ENCODE measurements at regions not wholly inside any gene's neighbourhood (a gene's known extent, or its start where the extent isn't known, plus 50 kb on each side); places are given as distances from the start of the nearest gene placed in this dataset.

DNA sequence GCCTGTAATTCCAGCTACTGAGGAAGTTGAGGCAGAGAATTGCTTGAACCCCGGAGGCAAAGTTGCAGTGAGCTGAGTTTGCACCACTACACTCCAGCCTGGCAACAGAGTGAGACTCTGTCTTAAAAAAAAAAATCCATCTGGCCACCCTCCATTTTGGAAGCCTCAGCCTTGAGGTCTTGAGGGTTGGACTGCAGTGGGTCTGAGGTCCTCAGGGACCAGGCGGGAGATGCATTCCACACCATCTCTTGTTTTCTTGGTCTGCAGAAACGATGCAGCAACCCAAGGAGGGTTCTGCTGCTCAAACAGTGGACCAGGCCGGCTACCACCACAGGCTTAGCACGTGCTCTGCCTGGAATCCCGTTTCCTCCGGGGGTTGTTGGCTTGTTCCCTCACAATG, 299.3 kb downstream of the FGF9 start:
- Histone ChIP-seq H3K27me3 (replicated peaks in 2 of 5; ENCODE audit: control insufficient read depth in 4 of 5, insufficient read depth in 5 of 5, low read length in 4 of 5) (peaks cover 0 to 4% (median 0%) of the 10 kb centered on the region in 5 experiments), H3K27ac (ENCODE audit: insufficient read depth in 1 of 2, low read depth in 1 of 2, low read length in 2 of 2, poor library complexity in 1 of 2, severe bottlenecking in 2 of 2) (no peak overlapping the region), H3K36me3 (ENCODE audit: control insufficient read depth in 4 of 4, insufficient read depth in 4 of 4, low read length in 3 of 4) (no peaks in the 10 kb centered on the region), H3K4me1 (ENCODE audit: control extremely low read depth in 1 of 4, control insufficient read depth in 4 of 4, insufficient read depth in 4 of 4, low read length in 3 of 4) (no peaks in the 10 kb centered on the region), H3K4me3 (ENCODE audit: control insufficient read depth in 1 of 7, extremely low read depth in 1 of 7, insufficient read depth in 4 of 7, low read depth in 2 of 7, low read length in 6 of 7) (no peak overlapping the region), H3K9me3 (ENCODE audit: control extremely low read depth in 1 of 5, control insufficient read depth in 4 of 5, insufficient read depth in 2 of 5, low read depth in 1 of 5, low read length in 4 of 5) (no peaks in the 10 kb centered on the region)
- no peak for DNase-seq
- 94% methylated on average over 7 of the region's 7 CpGs for WGBS (ENCODE audit: insufficient coverage)
- ChIA-PET CTCF (no interaction called here), POLR2A (no interaction called here)

DNA sequence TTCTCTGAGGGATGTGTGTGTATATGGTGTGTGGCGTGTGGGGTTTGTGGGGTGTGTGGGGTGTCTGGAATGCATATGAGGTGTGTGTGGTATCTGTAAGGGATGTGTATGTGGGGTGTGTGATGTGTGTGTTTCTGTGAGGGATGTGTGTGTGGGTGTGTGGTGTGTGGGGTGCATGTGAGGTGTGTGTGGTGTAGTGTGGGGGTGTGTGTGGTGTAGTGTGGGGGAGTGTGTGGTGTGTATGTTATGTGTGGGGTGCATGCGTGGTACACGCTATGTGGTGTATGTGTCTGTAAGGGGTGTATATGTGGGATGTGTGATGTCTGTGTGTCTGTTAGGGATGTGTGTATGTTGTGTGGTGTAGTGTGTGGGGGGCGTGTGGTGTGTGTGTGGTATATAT, 300.0 kb downstream of the FGF9 start:
- Histone ChIP-seq H3K27ac (ENCODE audit: insufficient read depth in 1 of 2, low read depth in 1 of 2, low read length in 2 of 2, poor library complexity in 1 of 2, severe bottlenecking in 2 of 2) (no peak overlapping the region), H3K36me3 (ENCODE audit: control insufficient read depth in 4 of 4, insufficient read depth in 4 of 4, low read length in 3 of 4) (no peaks in the 10 kb centered on the region), H3K9me3 (ENCODE audit: control extremely low read depth in 1 of 5, control insufficient read depth in 4 of 5, insufficient read depth in 2 of 5, low read depth in 1 of 5, low read length in 4 of 5) (no peaks in the 10 kb centered on the region), H3K4me1 (ENCODE audit: control extremely low read depth in 1 of 4, control insufficient read depth in 4 of 4, insufficient read depth in 4 of 4, low read length in 3 of 4) (no peaks in the 10 kb centered on the region), H3K4me3 (ENCODE audit: control insufficient read depth in 1 of 7, extremely low read depth in 1 of 7, insufficient read depth in 4 of 7, low read depth in 2 of 7, low read length in 6 of 7) (no peak overlapping the region), H3K27me3 (replicated peaks in 2 of 5; ENCODE audit: control insufficient read depth in 4 of 5, insufficient read depth in 5 of 5, low read length in 4 of 5) (peaks cover 0 to 4% (median 0%) of the 10 kb centered on the region in 5 experiments)
- no peak for DNase-seq
- POLR2A ChIA-PET = no interaction called here
- CTCF ChIA-PET = no interaction called here
- WGBS (ENCODE audit: insufficient coverage) = 100% methylated on average over 1 of the region's 4 CpGs

DNA sequence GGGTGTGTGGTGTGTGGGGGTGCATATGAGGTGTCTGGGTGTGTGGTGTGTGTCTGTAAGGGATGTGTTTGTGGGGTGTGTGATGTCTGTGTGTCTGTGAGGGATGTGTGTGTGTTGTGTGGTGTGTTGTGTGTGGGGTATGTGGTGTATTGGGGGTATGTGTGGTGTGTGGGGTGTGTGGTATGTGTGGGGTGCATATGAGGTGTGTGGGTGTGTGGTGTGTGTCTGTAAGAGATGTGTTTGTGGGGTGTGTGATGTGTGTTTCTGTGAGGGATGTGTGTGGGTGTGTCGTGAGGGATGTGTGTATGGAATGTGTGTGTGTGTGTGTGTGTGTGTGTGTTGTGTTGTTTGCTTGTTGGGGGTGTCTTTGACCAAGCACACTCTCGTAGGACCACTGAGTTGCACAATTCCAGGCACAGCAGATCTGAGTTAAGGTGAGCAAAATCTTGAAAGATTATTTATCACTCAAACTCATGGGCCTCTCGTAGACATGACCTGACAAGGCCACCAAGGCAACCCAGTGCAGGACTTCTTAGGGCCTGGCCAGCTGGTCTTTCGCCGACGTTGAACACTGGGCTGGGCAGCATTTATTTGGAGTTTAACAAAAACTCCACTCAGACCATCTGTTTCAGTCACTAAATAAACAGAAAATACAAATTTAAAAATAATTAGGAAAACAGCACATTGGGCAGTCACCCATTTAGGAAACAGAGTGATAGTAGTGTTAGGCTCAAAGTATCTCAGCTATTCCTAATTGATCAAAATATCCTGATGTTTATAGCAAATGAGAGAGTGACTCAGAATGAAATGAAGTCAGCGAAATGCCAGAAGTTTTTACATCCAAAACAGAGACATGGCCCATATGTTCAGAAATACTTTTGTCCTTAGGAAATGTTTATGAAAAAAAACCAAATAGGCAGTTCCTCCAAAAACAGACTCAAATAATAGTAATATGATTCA, 301.1 kb downstream of the FGF9 start:
- Histone ChIP-seq H3K27ac (ENCODE audit: insufficient read depth in 1 of 2, low read depth in 1 of 2, low read length in 2 of 2, poor library complexity in 1 of 2, severe bottlenecking in 2 of 2) (no peak overlapping the region), H3K4me3 (ENCODE audit: control insufficient read depth in 1 of 7, extremely low read depth in 1 of 7, insufficient read depth in 4 of 7, low read depth in 2 of 7, low read length in 6 of 7) (no peak overlapping the region), H3K4me1 (ENCODE audit: control extremely low read depth in 1 of 4, control insufficient read depth in 4 of 4, insufficient read depth in 4 of 4, low read length in 3 of 4) (no peaks in the 10 kb centered on the region), H3K36me3 (ENCODE audit: control insufficient read depth in 4 of 4, insufficient read depth in 4 of 4, low read length in 3 of 4) (no peaks in the 10 kb centered on the region), H3K27me3 (replicated peaks in 2 of 5; ENCODE audit: control insufficient read depth in 4 of 5, insufficient read depth in 5 of 5, low read length in 4 of 5) (peaks cover 0 to 2% (median 0%) of the 10 kb centered on the region in 5 experiments), H3K9me3 (ENCODE audit: control extremely low read depth in 1 of 5, control insufficient read depth in 4 of 5, insufficient read depth in 2 of 5, low read depth in 1 of 5, low read length in 4 of 5) (no peaks in the 10 kb centered on the region)
- ChIA-PET CTCF (no interaction called here), POLR2A (no interaction called here)
- 81% methylated on average over 3 of the region's 7 CpGs for WGBS (ENCODE audit: insufficient coverage)
- no peak for DNase-seq

DNA sequence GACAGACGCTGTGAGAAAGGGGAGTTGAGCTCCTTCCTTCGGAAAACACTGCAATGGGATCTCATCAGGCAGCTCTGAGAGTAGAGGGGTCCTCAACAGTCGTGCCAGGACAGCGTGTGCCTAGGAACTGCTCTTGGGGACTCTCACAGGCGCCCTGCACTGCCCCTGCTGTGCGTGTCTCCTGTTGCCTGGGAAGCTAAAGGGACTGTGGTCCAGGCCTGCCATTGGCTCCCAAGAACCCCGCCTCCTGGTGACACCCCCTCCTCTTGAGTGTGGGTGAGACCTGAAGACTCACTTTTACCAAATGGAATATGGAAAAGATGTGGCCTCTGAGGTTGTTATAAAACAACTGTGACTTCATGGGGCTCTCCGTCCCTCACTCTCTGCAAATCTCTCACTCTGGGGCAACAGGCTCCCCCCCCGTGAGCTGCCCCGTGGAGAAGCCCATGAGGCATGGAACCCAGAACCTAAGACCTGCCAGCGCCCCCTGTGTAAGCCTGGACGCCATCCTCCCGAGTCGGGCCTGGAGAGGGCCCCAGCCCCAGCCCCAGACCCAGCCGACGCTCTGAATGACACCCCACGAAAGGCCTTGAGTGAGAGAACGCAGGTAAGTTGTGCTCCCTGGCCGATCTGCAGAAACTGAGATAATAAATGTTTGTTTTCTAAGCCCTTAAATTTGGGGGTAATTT, 302.7 kb downstream of the FGF9 start:
- Histone ChIP-seq H3K4me3 (ENCODE audit: control insufficient read depth in 1 of 7, extremely low read depth in 1 of 7, insufficient read depth in 4 of 7, low read depth in 2 of 7, low read length in 6 of 7) (no peak overlapping the region), H3K9me3 (ENCODE audit: control extremely low read depth in 1 of 5, control insufficient read depth in 4 of 5, insufficient read depth in 2 of 5, low read depth in 1 of 5, low read length in 4 of 5) (no peaks in the 10 kb centered on the region), H3K4me1 (ENCODE audit: control extremely low read depth in 1 of 4, control insufficient read depth in 4 of 4, insufficient read depth in 4 of 4, low read length in 3 of 4) (no peaks in the 10 kb centered on the region), H3K27me3 (replicated peaks in 2 of 5; ENCODE audit: control insufficient read depth in 4 of 5, insufficient read depth in 5 of 5, low read length in 4 of 5) (peaks cover 0 to 2% (median 0%) of the 10 kb centered on the region in 5 experiments), H3K27ac (ENCODE audit: insufficient read depth in 1 of 2, low read depth in 1 of 2, low read length in 2 of 2, poor library complexity in 1 of 2, severe bottlenecking in 2 of 2) (no peak overlapping the region), H3K36me3 (ENCODE audit: control insufficient read depth in 4 of 4, insufficient read depth in 4 of 4, low read length in 3 of 4) (no peaks in the 10 kb centered on the region)
- 92% methylated on average over 19 of the region's 19 CpGs for WGBS (ENCODE audit: insufficient coverage)
- CTCF ChIA-PET = no interaction called here
- POLR2A ChIA-PET = no interaction called here
- no peak for DNase-seq

DNA sequence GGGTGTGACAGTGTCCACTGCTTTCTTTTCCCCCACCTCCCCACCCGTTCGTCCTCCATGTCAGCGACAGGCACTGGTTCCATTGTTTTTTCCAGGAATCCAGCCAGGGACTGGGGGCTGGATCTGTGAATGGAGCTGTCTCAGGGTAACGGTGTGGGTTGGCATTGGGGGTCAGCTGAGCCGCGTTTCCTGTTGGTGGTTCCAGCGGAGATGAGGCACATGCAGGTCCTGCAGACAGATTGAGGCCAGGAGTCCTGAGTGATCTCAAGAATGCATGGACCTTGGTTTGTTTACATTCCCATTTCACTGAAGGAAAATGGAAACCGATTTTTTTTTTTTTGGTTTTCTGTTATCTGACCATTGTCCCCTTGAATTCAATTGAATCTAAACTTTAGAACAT, 303.9 kb downstream of the FGF9 start:
- H3K36me3 ChIP-seq (ENCODE audit: control insufficient read depth in 4 of 4, insufficient read depth in 4 of 4, low read length in 3 of 4) = no peaks in the 10 kb centered on the region
- H3K27ac ChIP-seq (ENCODE audit: insufficient read depth in 1 of 2, low read depth in 1 of 2, low read length in 2 of 2, poor library complexity in 1 of 2, severe bottlenecking in 2 of 2) = no peak overlapping the region
- DNase-seq = no peak
- POLR2A ChIA-PET = no interaction called here
- H3K9me3 ChIP-seq (ENCODE audit: control extremely low read depth in 1 of 5, control insufficient read depth in 4 of 5, insufficient read depth in 2 of 5, low read depth in 1 of 5, low read length in 4 of 5) = no peaks in the 10 kb centered on the region
- 86% methylated on average over 4 of the region's 8 CpGs for WGBS (ENCODE audit: insufficient coverage)
- peaks cover 0 to 2% (median 0%) of the 10 kb centered on the region in 5 experiments for H3K27me3 ChIP-seq (replicated peaks in 2 of 5; ENCODE audit: control insufficient read depth in 4 of 5, insufficient read depth in 5 of 5, low read length in 4 of 5)
- no peaks in the 10 kb centered on the region for H3K4me1 ChIP-seq (ENCODE audit: control extremely low read depth in 1 of 4, control insufficient read depth in 4 of 4, insufficient read depth in 4 of 4, low read length in 3 of 4)
- CTCF ChIA-PET = no interaction called here
- no peak overlapping the region for H3K4me3 ChIP-seq (ENCODE audit: control insufficient read depth in 1 of 7, extremely low read depth in 1 of 7, insufficient read depth in 4 of 7, low read depth in 2 of 7, low read length in 6 of 7)

DNA sequence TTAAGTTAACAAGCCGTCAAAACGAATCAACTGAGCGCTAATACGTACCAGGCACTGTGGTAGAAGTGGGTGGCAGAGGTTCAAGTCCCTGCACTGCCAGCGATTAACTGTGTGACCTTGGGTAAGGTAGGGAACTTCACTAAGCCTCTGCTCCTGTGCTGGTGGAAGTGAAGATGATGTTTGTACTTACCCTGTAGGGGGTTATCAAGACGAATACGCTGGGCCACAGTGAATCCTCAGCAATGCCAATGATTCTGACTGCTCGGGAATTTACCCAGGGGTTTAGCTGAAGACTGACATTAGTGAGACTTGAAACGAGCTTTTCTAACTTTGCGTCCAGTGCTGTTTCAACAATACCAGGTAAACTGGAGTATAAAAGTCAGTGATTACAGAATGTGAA, 305.3 kb downstream of the FGF9 start:
- Histone ChIP-seq H3K4me1 (ENCODE audit: control extremely low read depth in 1 of 4, control insufficient read depth in 4 of 4, insufficient read depth in 4 of 4, low read length in 3 of 4) (no peaks in the 10 kb centered on the region), H3K9me3 (ENCODE audit: control extremely low read depth in 1 of 5, control insufficient read depth in 4 of 5, insufficient read depth in 2 of 5, low read depth in 1 of 5, low read length in 4 of 5) (no peaks in the 10 kb centered on the region), H3K4me3 (ENCODE audit: control insufficient read depth in 1 of 7, extremely low read depth in 1 of 7, insufficient read depth in 4 of 7, low read depth in 2 of 7, low read length in 6 of 7) (no peak overlapping the region), H3K36me3 (ENCODE audit: control insufficient read depth in 4 of 4, insufficient read depth in 4 of 4, low read length in 3 of 4) (no peaks in the 10 kb centered on the region), H3K27me3 (replicated peaks in 2 of 5; ENCODE audit: control insufficient read depth in 4 of 5, insufficient read depth in 5 of 5, low read length in 4 of 5) (peaks cover 0 to 2% (median 0%) of the 10 kb centered on the region in 5 experiments), H3K27ac (ENCODE audit: insufficient read depth in 1 of 2, low read depth in 1 of 2, low read length in 2 of 2, poor library complexity in 1 of 2, severe bottlenecking in 2 of 2) (no peak overlapping the region)
- WGBS (ENCODE audit: insufficient coverage) = 82% methylated on average over 10 of the region's 10 CpGs
- POLR2A ChIA-PET = no interaction called here
- CTCF ChIA-PET = no interaction called here
- DNase-seq = no peak

DNA sequence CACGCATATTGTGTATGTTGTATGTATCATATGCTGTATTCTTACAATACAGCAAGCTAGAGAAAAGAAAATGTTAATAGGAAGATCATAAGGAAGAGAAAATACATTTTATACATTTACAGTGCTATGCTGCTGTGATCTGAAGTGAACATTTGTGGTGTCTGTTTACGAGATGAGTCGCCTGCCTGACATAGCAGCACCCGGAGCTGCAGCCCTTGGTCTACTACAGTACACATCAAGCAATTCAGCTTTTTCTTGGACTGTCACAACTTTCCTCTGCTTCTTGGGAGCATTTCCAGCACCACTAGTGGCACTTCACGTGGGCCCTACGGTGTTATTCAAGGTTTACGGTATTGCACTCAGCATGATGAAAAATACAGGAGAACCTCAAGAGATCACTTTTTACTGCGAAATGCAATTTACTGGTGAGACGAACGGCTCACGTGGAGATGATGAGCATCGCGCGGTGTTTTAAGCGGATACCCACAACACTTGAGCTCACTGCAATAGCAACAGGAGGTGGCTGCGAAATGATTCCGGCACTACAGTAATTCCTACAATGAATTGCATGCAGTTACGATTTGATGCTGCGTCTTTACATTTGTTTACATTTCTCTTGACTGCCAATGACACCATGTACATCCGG, 308.4 kb downstream of the FGF9 start:
- Histone ChIP-seq H3K36me3 (ENCODE audit: control insufficient read depth in 4 of 4, insufficient read depth in 4 of 4, low read length in 3 of 4) (no peaks in the 10 kb centered on the region), H3K4me1 (ENCODE audit: control extremely low read depth in 1 of 4, control insufficient read depth in 4 of 4, insufficient read depth in 4 of 4, low read length in 3 of 4) (no peaks in the 10 kb centered on the region), H3K27me3 (replicated peaks in 2 of 5; ENCODE audit: control insufficient read depth in 4 of 5, insufficient read depth in 5 of 5, low read length in 4 of 5) (peaks cover 0 to 2% (median 0%) of the 10 kb centered on the region in 5 experiments), H3K4me3 (ENCODE audit: control insufficient read depth in 1 of 7, extremely low read depth in 1 of 7, insufficient read depth in 4 of 7, low read depth in 2 of 7, low read length in 6 of 7) (no peak overlapping the region), H3K27ac (ENCODE audit: insufficient read depth in 1 of 2, low read depth in 1 of 2, low read length in 2 of 2, poor library complexity in 1 of 2, severe bottlenecking in 2 of 2) (no peak overlapping the region), H3K9me3 (ENCODE audit: control extremely low read depth in 1 of 5, control insufficient read depth in 4 of 5, insufficient read depth in 2 of 5, low read depth in 1 of 5, low read length in 4 of 5) (no peaks in the 10 kb centered on the region)
- ChIA-PET POLR2A (no interaction called here), CTCF (no interaction called here)
- no peak for DNase-seq
- 89% methylated on average over 14 of the region's 20 CpGs for WGBS (ENCODE audit: insufficient coverage)

Data from common myeloid progenitor, CD34-positive (primary cell).